HFFc6 (cell line): ENCODE measurements at regions not wholly inside any gene's neighbourhood (a gene's known extent, or its start where the extent isn't known, plus 50 kb on each side); places are given as distances from the start of the nearest gene placed in this dataset.
"Not testable (repeated sequence)": the region's sequence is repeated elsewhere in the genome, so short reads cannot be mapped to it uniquely, and the experiment has no call there.

Experiments used
- DNase-seq: peaks from one replicate; pipeline ENCODE4 v3.0.0-alpha.2; 2018
- H3K27ac Mint-ChIP-seq: 2 replicates; pipeline ENCODE4 v1.8.0; 2020; ENCODE audit warnings: mild to moderate bottlenecking, mixed read lengths
- H3K27me3 Mint-ChIP-seq: 2 replicates; pipeline ENCODE4 v1.8.0; 2021; ENCODE audit warnings: mild to moderate bottlenecking, moderate library complexity, mixed read lengths; ENCODE audit not compliant: insufficient read depth
- H3K36me3 Mint-ChIP-seq: 2 replicates; pipeline ENCODE4 v1.8.0; 2021; ENCODE audit warnings: low read depth, mixed read lengths
- H3K4me1 Mint-ChIP-seq: 2 replicates; pipeline ENCODE4 v1.8.0; 2020; ENCODE audit warnings: low read depth, mixed read lengths
- H3K4me3 Mint-ChIP-seq: 2 replicates; pipeline ENCODE4 v1.8.0; 2020; ENCODE audit warnings: mild to moderate bottlenecking, moderate library complexity, mixed read lengths
- H3K9me3 Mint-ChIP-seq: 2 replicates; pipeline ENCODE4 v1.8.0; 2020; ENCODE audit warnings: mild to moderate bottlenecking, mixed read lengths
- CTCF ChIP-seq: fragments of 200-600 bp; sonication (generic); IDR thresholded peaks from 2 replicates; pipeline ENCODE4 v1.5.0; 2021; ENCODE audit warnings: antibody characterized with exemption, mild to moderate bottlenecking

DNA sequence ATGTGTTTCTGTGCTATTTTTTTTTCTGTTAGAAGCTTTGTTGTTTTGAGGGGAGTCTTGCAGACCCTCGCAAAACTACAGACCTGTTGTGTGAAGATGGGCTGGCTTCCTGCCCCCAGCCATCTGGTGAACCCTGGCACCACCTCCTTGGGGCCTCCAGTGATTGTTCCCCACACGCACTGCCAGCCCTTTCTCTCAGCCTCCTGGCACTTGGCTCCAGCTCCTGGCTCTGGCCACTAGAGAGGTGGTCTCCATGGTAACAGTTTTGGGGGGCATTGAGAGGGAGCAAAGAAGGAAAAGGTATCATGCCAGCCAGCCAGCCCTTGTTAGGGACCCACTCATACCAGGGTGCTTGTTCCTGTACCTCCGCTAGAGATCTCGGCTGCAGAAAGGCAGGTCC lies 176.4 kb upstream of the RPH3A start:
- Mint-ChIP-seq H3K27me3 (no peaks in the 10 kb centered on the region; the same call in 1 of the 2 replicates), H3K4me1 (no peaks in the 10 kb centered on the region), H3K4me3 (no peak overlapping the region), H3K27ac (no peak overlapping the region), H3K9me3 (peaks cover 6% of the 10 kb centered on the region), H3K36me3 (no peaks in the 10 kb centered on the region; the same call in 1 of the 2 replicates)
- DNase-seq = no peak
- TF ChIP-seq CTCF = no peak

- no peak for TF ChIP-seq CTCF
- no peaks in the 10 kb centered on the region; the same call in 1 of the 2 replicates for H3K27me3 Mint-ChIP-seq
- H3K36me3 Mint-ChIP-seq = no peaks in the 10 kb centered on the region; the same call in 1 of the 2 replicates
- DNase-seq = no peak
- H3K4me1 Mint-ChIP-seq = no peaks in the 10 kb centered on the region
- peaks cover 13% of the 10 kb centered on the region for H3K9me3 Mint-ChIP-seq
- no peak overlapping the region for H3K27ac Mint-ChIP-seq
- H3K4me3 Mint-ChIP-seq = no peak overlapping the region
Observed at GRCh38 chr12:112616469-112617152, 174.9 kb upstream of the RPH3A start.

GRCh38 chr12:112617153-112617505 lies 174.4 kb upstream of the RPH3A start:
- Mint-ChIP-seq H3K36me3 (no peaks in the 10 kb centered on the region; the same call in 1 of the 2 replicates), H3K27me3 (no peaks in the 10 kb centered on the region; the same call in 1 of the 2 replicates), H3K9me3 (peaks cover 13% of the 10 kb centered on the region)

GRCh38 chr12:112627851-112628250 lies 163.7 kb upstream of the RPH3A start:
- H3K9me3 Mint-ChIP-seq = peaks cover 26% of the 10 kb centered on the region
- no peaks in the 10 kb centered on the region; the same call in 1 of the 2 replicates for H3K27me3 Mint-ChIP-seq
- no peak overlapping the region for H3K4me3 Mint-ChIP-seq
- H3K27ac Mint-ChIP-seq = no peak overlapping the region
- no peak for TF ChIP-seq CTCF
- H3K4me1 Mint-ChIP-seq = no peaks in the 10 kb centered on the region
- no peak for DNase-seq
- H3K36me3 Mint-ChIP-seq = no peaks in the 10 kb centered on the region

More at GRCh38 chr12:112617153-112617505, 174.4 kb upstream of the RPH3A start:
- TF ChIP-seq CTCF = no peak
- Mint-ChIP-seq H3K4me3 (no peak overlapping the region), H3K4me1 (no peaks in the 10 kb centered on the region), H3K27ac (no peak overlapping the region)
- no peak for DNase-seq

DNA sequence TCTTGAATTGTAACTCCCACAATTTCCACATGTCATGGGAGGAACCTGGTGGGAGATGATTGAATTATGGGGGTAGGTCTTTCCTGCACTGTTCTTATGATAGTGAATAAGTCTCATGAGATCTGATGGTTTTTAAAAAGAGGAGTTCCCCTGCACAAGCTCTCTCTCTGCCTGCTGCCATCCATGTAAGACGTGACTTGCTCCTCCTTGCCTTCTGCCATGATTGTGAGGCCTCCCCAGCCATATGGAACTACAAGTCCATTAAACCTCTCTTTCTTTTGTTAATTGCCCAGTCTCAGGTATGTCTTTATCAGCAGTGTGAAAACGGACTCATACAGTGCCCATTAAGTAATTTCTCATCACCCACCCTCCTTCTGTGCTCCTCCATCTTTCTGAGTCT lies 159.6 kb upstream of the RPH3A start:
- H3K27ac Mint-ChIP-seq, H3K27me3 Mint-ChIP-seq, H3K36me3 Mint-ChIP-seq, H3K4me1 Mint-ChIP-seq, H3K4me3 Mint-ChIP-seq, DNase-seq: not testable (repeated sequence)
- H3K9me3 Mint-ChIP-seq = peaks cover 30% of the 10 kb centered on the region

DNA sequence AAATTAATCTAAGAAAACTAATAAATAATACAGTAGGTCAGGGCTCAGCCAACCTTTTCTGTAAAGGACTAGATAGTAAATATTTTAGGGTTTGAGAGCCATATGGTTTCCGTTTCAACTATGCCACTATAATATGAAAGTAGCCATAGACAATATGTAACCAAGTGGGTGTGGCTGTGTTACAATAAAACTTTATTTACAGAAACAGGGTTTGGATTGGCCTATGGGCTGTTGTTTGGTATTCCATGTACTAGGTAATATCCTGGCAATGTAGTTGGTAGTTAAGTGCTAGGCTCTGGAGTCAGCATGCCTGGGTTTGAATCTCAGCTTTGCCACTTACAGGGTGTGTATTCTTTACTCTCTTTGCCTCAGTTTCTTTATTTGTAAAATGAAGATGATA lies 156.5 kb upstream of the RPH3A start:
- Mint-ChIP-seq H3K9me3 (peaks cover 34% of the 10 kb centered on the region), H3K36me3 (no peaks in the 10 kb centered on the region), H3K27ac (no peak overlapping the region), H3K27me3 (no peaks in the 10 kb centered on the region; the same call in 1 of the 2 replicates), H3K4me3 (no peak overlapping the region), H3K4me1 (no peaks in the 10 kb centered on the region)
- no peak for TF ChIP-seq CTCF
- DNase-seq = no peak
